ENCODE measurements at regions not wholly inside any gene's neighbourhood (a gene's known extent, or its start where the extent isn't known, plus 50 kb on each side); places are given as distances from the start of the nearest gene placed in this dataset.

DNA sequence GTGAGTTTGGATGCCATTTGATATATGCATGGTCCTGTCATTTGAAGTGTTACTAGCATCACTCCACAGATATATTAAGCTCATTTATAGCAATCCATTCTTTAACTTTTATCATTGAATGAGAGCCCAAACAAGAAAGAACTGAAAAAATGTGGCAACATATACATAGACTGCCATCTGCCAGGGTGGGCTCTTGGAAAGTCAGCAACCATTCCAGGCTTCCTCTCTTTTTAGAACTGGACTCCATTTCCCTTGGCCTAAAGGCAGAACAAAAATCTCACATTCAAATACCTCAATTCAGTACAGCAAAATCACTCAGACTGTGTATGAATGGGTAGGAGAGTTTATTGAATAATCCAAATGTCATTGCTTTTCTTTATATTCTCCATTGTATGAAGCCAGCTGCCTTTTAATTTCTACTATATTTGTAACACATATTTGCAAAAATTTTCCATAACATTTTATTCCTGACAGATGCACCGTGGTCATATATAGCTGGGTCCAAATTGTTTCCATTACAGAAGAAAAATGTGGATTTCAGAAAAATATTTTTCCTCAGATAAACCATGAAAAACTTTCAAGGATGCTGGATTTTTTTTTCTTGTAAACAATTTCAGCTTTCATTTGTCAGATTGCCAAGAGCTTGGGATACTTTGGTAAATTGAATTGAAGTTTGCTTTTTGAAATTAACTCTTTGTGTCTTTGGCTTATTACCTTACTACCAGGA lies 1252.3 kb upstream of the SEL1L start:
- Histone ChIP-seq H3K36me3 (ENCODE audit: control insufficient read depth, insufficient read depth, low read length) (no peaks in the 10 kb centered on the region), H3K4me3 (ENCODE audit: low read depth, low read length) (no peak overlapping the region), H3K9me3 (no peaks in the 10 kb centered on the region), H3K27me3 (replicated peaks; ENCODE audit: control insufficient read depth, insufficient read depth, low read length) (no peaks in the 10 kb centered on the region), H3K4me1 (no peaks in the 10 kb centered on the region)
- peaks cover 2% of the 10 kb centered on the region for H3K27me3 Mint-ChIP-seq (ENCODE audit: insufficient read depth, unreplicated experiment)
- no peak overlapping the region for H3K27ac Mint-ChIP-seq (ENCODE audit: unreplicated experiment)
- BruUV-seq (replicated peaks), result no TSS peak
- intact Hi-C loops (cut with micrococcal nuclease; ENCODE audit: unreplicated experiment), result no loop called here
- H3K36me3 Mint-ChIP-seq (ENCODE audit: insufficient read depth, unreplicated experiment), result no peaks in the 10 kb centered on the region
- ChIA-PET CTCF (no interaction called here), POLR2A (no interaction called here)
- H3K4me3 Mint-ChIP-seq (ENCODE audit: unreplicated experiment), result no peak overlapping the region
- no peak for DNase-seq
- no peaks in the 10 kb centered on the region for H3K9me3 Mint-ChIP-seq (ENCODE audit: unreplicated experiment)
- TF ChIP-seq, protein P1, sequence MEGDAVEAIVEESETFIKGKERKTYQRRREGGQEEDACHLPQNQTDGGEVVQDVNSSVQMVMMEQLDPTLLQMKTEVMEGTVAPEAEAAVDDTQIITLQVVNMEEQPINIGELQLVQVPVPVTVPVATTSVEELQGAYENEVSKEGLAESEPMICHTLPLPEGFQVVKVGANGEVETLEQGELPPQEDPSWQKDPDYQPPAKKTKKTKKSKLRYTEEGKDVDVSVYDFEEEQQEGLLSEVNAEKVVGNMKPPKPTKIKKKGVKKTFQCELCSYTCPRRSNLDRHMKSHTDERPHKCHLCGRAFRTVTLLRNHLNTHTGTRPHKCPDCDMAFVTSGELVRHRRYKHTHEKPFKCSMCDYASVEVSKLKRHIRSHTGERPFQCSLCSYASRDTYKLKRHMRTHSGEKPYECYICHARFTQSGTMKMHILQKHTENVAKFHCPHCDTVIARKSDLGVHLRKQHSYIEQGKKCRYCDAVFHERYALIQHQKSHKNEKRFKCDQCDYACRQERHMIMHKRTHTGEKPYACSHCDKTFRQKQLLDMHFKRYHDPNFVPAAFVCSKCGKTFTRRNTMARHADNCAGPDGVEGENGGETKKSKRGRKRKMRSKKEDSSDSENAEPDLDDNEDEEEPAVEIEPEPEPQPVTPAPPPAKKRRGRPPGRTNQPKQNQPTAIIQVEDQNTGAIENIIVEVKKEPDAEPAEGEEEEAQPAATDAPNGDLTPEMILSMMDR (IDR thresholded peaks at IDR 0.05; ENCODE audit: insufficient read depth in 1 of 2, low read depth in 1 of 2, low read length in 1 of 2, severe bottlenecking in 1 of 2, unreplicated experiment in 1 of 2), result no peak
- H3K4me1 Mint-ChIP-seq (ENCODE audit: low read depth, unreplicated experiment), result no peaks in the 10 kb centered on the region

GRCh38 chr14:82786483-82786880 lies 1252.8 kb upstream of the SEL1L start:
- Histone ChIP-seq H3K4me3 (ENCODE audit: low read depth, low read length) (no peak overlapping the region), H3K36me3 (ENCODE audit: control insufficient read depth, insufficient read depth, low read length) (no peaks in the 10 kb centered on the region), H3K27me3 (replicated peaks; ENCODE audit: control insufficient read depth, insufficient read depth, low read length) (no peaks in the 10 kb centered on the region), H3K9me3 (no peaks in the 10 kb centered on the region), H3K4me1 (no peaks in the 10 kb centered on the region)
- DNase-seq, result no peak
- ChIA-PET CTCF (no interaction called here), POLR2A (no interaction called here)
- Mint-ChIP-seq H3K4me1 (ENCODE audit: low read depth, unreplicated experiment) (no peaks in the 10 kb centered on the region), H3K27me3 (ENCODE audit: insufficient read depth, unreplicated experiment) (peaks cover 2% of the 10 kb centered on the region), H3K36me3 (ENCODE audit: insufficient read depth, unreplicated experiment) (no peaks in the 10 kb centered on the region), H3K27ac (ENCODE audit: unreplicated experiment) (no peak overlapping the region), H3K9me3 (ENCODE audit: unreplicated experiment) (no peaks in the 10 kb centered on the region), H3K4me3 (ENCODE audit: unreplicated experiment) (no peak overlapping the region)
- TF ChIP-seq, protein P1 (IDR thresholded peaks at IDR 0.05; ENCODE audit: insufficient read depth in 1 of 2, low read depth in 1 of 2, low read length in 1 of 2, severe bottlenecking in 1 of 2, unreplicated experiment in 1 of 2), result no peak
- intact Hi-C loops (cut with micrococcal nuclease; ENCODE audit: unreplicated experiment), result no loop called here
- BruUV-seq (replicated peaks), result no TSS peak

GRCh38 chr14:82796086-82796485 lies 1262.4 kb upstream of the SEL1L start:
- H3K4me3 Mint-ChIP-seq (ENCODE audit: unreplicated experiment), result no peak overlapping the region

More at GRCh38 chr14:82796086-82796485, 1262.4 kb upstream of the SEL1L start:
- ChIA-PET CTCF (no interaction called here), POLR2A (no interaction called here)
- peaks cover 12% of the 10 kb centered on the region for H3K27me3 Mint-ChIP-seq (ENCODE audit: insufficient read depth, unreplicated experiment)
- no peak overlapping the region for H3K4me3 ChIP-seq (ENCODE audit: low read depth, low read length)
- TF ChIP-seq, protein P1 (IDR thresholded peaks at IDR 0.05; ENCODE audit: insufficient read depth in 1 of 2, low read depth in 1 of 2, low read length in 1 of 2, severe bottlenecking in 1 of 2, unreplicated experiment in 1 of 2), result no peak
- no peaks in the 10 kb centered on the region for H3K4me1 Mint-ChIP-seq (ENCODE audit: low read depth, unreplicated experiment)
- BruUV-seq (replicated peaks), result no TSS peak
- no peaks in the 10 kb centered on the region for H3K27me3 ChIP-seq (replicated peaks; ENCODE audit: control insufficient read depth, insufficient read depth, low read length)
- DNase-seq, result no peak
- no peaks in the 10 kb centered on the region for H3K4me1 ChIP-seq
- intact Hi-C loops (cut with micrococcal nuclease; ENCODE audit: unreplicated experiment), result no loop called here
- no peaks in the 10 kb centered on the region for H3K36me3 Mint-ChIP-seq (ENCODE audit: insufficient read depth, unreplicated experiment)
- H3K27ac Mint-ChIP-seq (ENCODE audit: unreplicated experiment), result no peak overlapping the region
- H3K36me3 ChIP-seq (ENCODE audit: control insufficient read depth, insufficient read depth, low read length), result no peaks in the 10 kb centered on the region
- H3K9me3 Mint-ChIP-seq (ENCODE audit: unreplicated experiment), result no peaks in the 10 kb centered on the region
- H3K9me3 ChIP-seq, result no peaks in the 10 kb centered on the region

Data from Caco-2 (cell line).